Trophoblast cell (in vitro differentiated cells and primary cell): ENCODE measurements at regions not wholly inside any gene's neighbourhood (a gene's known extent, or its start where the extent isn't known, plus 50 kb on each side); places are given as distances from the start of the nearest gene placed in this dataset.

Source experiments
- DNase-seq, 2 donors: peaks; one replicate each; pipeline ENCODE4 v3.0.0-alpha.2; 2016
- H2AFZ ChIP-seq: 2 replicates; pipeline ENCODE4 v1.6.1; 2013; ENCODE audit warnings: low read length, moderate library complexity, mild to moderate bottlenecking; ENCODE audit not compliant: insufficient read depth, poor library complexity
- H2AK5ac ChIP-seq: 2 replicates; pipeline ENCODE4 v1.6.1; 2013; ENCODE audit warnings: mild to moderate bottlenecking, low read length
- H2BK120ac ChIP-seq: 2 replicates; pipeline ENCODE4 v1.6.1; 2013; ENCODE audit warnings: low read length, mild to moderate bottlenecking, moderate library complexity; ENCODE audit not compliant: insufficient read depth, poor library complexity
- H2BK12ac ChIP-seq: 2 replicates; pipeline ENCODE4 v1.6.1; 2013; ENCODE audit warnings: mild to moderate bottlenecking, low read length, moderate library complexity
- H2BK5ac ChIP-seq: 2 replicates; pipeline ENCODE4 v1.6.1; 2013; ENCODE audit warnings: low read length, low read depth, moderate library complexity, mild to moderate bottlenecking; ENCODE audit not compliant: poor library complexity
- H3K14ac ChIP-seq: 2 replicates; pipeline ENCODE4 v1.6.1; 2013; ENCODE audit warnings: mild to moderate bottlenecking, low read length
- H3K18ac ChIP-seq: 2 replicates; pipeline ENCODE4 v1.6.1; 2013; ENCODE audit warnings: mild to moderate bottlenecking, low read length
- H3K23ac ChIP-seq: 2 replicates; pipeline ENCODE4 v1.6.1; 2013; ENCODE audit warnings: low read length
- H3K27ac ChIP-seq: 2 replicates; pipeline ENCODE4 v1.5.1; 2013; ENCODE audit warnings: low read depth, mild to moderate bottlenecking, inconsistent platforms, low read length, moderate library complexity
- H3K27me3 ChIP-seq: 2 replicates; pipeline ENCODE4 v1.6.1; 2013; ENCODE audit warnings: inconsistent platforms, mild to moderate bottlenecking, low read length, moderate library complexity; ENCODE audit not compliant: insufficient read depth
- H3K36me3 ChIP-seq, 2 experiments: 1 replicate in 1 of 2; 2 replicates in 1 of 2; pipeline ENCODE4 v1.6.1; 2013; ENCODE audit warnings: low read length in 2 of 2, mild to moderate bottlenecking in 2 of 2, moderate library complexity in 1 of 2; ENCODE audit not compliant: insufficient read depth in 2 of 2, control insufficient read depth in 1 of 2
- H3K4ac ChIP-seq: 2 replicates; pipeline ENCODE4 v1.6.1; 2013; ENCODE audit warnings: low read depth, mild to moderate bottlenecking, low read length, moderate library complexity
- H3K4me1 ChIP-seq, 2 experiments: 1 replicate in 1 of 2; 2 replicates in 1 of 2; pipeline ENCODE4 v1.6.1; 2013; ENCODE audit warnings: low read length in 2 of 2, mild to moderate bottlenecking in 2 of 2, moderate library complexity in 1 of 2; ENCODE audit not compliant: insufficient read depth in 2 of 2, control insufficient read depth in 1 of 2
- H3K4me2 ChIP-seq: 2 replicates; pipeline ENCODE4 v1.6.1; 2013; ENCODE audit warnings: inconsistent platforms, mild to moderate bottlenecking, low read length, moderate library complexity
- H3K4me3 ChIP-seq: 2 replicates; pipeline ENCODE4 v1.5.1; 2013; ENCODE audit warnings: mild to moderate bottlenecking, low read depth, low read length, inconsistent platforms
- H3K79me1 ChIP-seq: one replicate; pipeline ENCODE4 v1.6.1; 2013; ENCODE audit warnings: low read length
- H3K79me2 ChIP-seq: 2 replicates; pipeline ENCODE4 v1.6.1; 2013; ENCODE audit warnings: low read length, mild to moderate bottlenecking; ENCODE audit not compliant: control insufficient read depth, insufficient read depth, poor library complexity
- H3K9ac ChIP-seq: 2 replicates; pipeline ENCODE4 v1.6.1; 2013; ENCODE audit warnings: mild to moderate bottlenecking, low read length
- H3K9me3 ChIP-seq: 2 replicates; pipeline ENCODE4 v1.6.1; 2013; ENCODE audit warnings: low read depth, mild to moderate bottlenecking, control low read depth, inconsistent platforms, low read length; ENCODE audit not compliant: insufficient read depth
- H4K12ac ChIP-seq: 2 replicates; pipeline ENCODE4 v1.6.1; 2013; ENCODE audit warnings: low read depth, mild to moderate bottlenecking, low read length, moderate library complexity
- H4K8ac ChIP-seq: 2 replicates; pipeline ENCODE4 v1.6.1; 2013; ENCODE audit warnings: low read depth, mild to moderate bottlenecking, low read length, moderate library complexity
- H4K91ac ChIP-seq: one replicate; pipeline ENCODE4 v1.6.1; 2013; ENCODE audit warnings: low read depth, mild to moderate bottlenecking, low read length, moderate library complexity
- WGBS: extraction: QIAGEN DNeasy Blood & Tissue Kit; methylation state at CpG from one replicate; pipeline ENCODE4 v1.1.7; 2013; ENCODE audit warnings: missing lambda C conversion rate; ENCODE audit not compliant: insufficient read length, insufficient coverage; ENCODE audit errors: extremely low coverage; 5-methylcytosine and 5-hydroxymethylcytosine counted together

GRCh38 chr2:129438501-129439057 lies 540.9 kb upstream of the RAB6C start:
- no CpG with 5 or more reads among the region's 13 CpGs for WGBS

GRCh38 chr2:129439406-129440302 lies 539.8 kb upstream of the RAB6C start:
- Histone ChIP-seq H3K14ac (no peak overlapping the region), H3K4ac (no peak overlapping the region), H2AK5ac (no peak overlapping the region), H3K4me1 (no peaks in the 10 kb centered on the region), H3K36me3 (no peaks in the 10 kb centered on the region), H3K27ac (no peak overlapping the region), H4K12ac (no peak overlapping the region), H2BK12ac (no peak overlapping the region), H2AFZ (no peak overlapping the region), H3K27me3 (no peaks in the 10 kb centered on the region), H3K9ac (no peak overlapping the region), H2BK120ac (no peak overlapping the region), H2BK5ac (no peak overlapping the region), H3K4me3 (no peak overlapping the region), H4K91ac (no peak overlapping the region), H3K79me1 (no peaks in the 10 kb centered on the region), H3K18ac (no peak overlapping the region), H3K4me2 (no peak overlapping the region), H4K8ac (no peak overlapping the region), H3K9me3 (peaks cover 1% of the 10 kb centered on the region), H3K79me2 (no peaks in the 10 kb centered on the region), H3K23ac (no peak overlapping the region)
- WGBS: no CpG with 5 or more reads among the region's 13 CpGs
- no peak for DNase-seq

More at GRCh38 chr2:129438501-129439057, 540.9 kb upstream of the RAB6C start:
- Histone ChIP-seq H2BK120ac (no peak overlapping the region), H3K18ac (no peak overlapping the region), H2BK5ac (no peak overlapping the region), H3K4me1 (no peaks in the 10 kb centered on the region), H2BK12ac (no peak overlapping the region), H4K91ac (no peak overlapping the region), H2AK5ac (no peak overlapping the region), H3K4me2 (no peak overlapping the region), H3K4ac (no peak overlapping the region), H3K79me1 (no peaks in the 10 kb centered on the region), H3K4me3 (no peak overlapping the region), H3K27me3 (no peaks in the 10 kb centered on the region), H3K23ac (no peak overlapping the region), H3K9ac (no peak overlapping the region), H3K36me3 (no peaks in the 10 kb centered on the region), H3K79me2 (no peaks in the 10 kb centered on the region), H4K12ac (no peak overlapping the region), H3K27ac (no peak overlapping the region), H3K9me3 (peaks cover 1% of the 10 kb centered on the region), H3K14ac (no peak overlapping the region), H2AFZ (no peak overlapping the region), H4K8ac (no peak overlapping the region)
- DNase-seq: no peak

DNA sequence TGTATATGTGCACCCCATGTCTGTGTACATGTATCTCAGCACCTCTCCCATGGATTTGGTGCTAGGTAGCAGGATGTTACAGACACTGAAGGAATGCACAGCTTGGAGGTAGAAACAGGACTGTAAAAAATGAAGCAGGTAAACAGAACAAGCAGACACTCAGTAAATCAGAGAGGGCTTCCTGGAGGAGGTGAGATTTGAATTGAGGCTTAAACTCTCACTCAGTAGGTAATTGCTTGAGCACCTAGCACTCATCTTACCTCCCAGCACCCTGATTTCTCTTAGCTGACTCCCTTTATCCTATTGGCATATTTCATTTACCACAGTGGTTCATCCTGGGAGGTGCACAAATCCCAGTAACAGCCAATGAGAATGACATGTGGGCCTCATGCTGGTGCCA lies 537.9 kb upstream of the RAB6C start:
- H3K9me3 ChIP-seq: peaks cover 1% of the 10 kb centered on the region
- H3K79me2 ChIP-seq: no peaks in the 10 kb centered on the region
- no peak overlapping the region for H2AK5ac ChIP-seq
- no peaks in the 10 kb centered on the region for H3K27me3 ChIP-seq
- no peak overlapping the region for H3K9ac ChIP-seq
- H4K8ac ChIP-seq: no peak overlapping the region
- H3K14ac ChIP-seq: no peak overlapping the region
- no peaks in the 10 kb centered on the region for H3K79me1 ChIP-seq
- H2BK12ac ChIP-seq: no peak overlapping the region
- no peak overlapping the region for H2BK120ac ChIP-seq
- no peak overlapping the region for H3K23ac ChIP-seq
- no peak for DNase-seq
- no peak overlapping the region for H3K27ac ChIP-seq
- H3K4ac ChIP-seq: no peak overlapping the region
- H3K36me3 ChIP-seq: no peaks in the 10 kb centered on the region
- H3K4me2 ChIP-seq: no peak overlapping the region
- H3K4me1 ChIP-seq: no peaks in the 10 kb centered on the region
- no peak overlapping the region for H3K4me3 ChIP-seq
- no peak overlapping the region for H4K91ac ChIP-seq
- H3K18ac ChIP-seq: no peak overlapping the region
- H2AFZ ChIP-seq: no peak overlapping the region
- no peak overlapping the region for H2BK5ac ChIP-seq
- no peak overlapping the region for H4K12ac ChIP-seq

- no peak overlapping the region for H3K14ac ChIP-seq
- H3K23ac ChIP-seq: no peak overlapping the region
- no peak overlapping the region for H4K8ac ChIP-seq
- H3K4me1 ChIP-seq: no peaks in the 10 kb centered on the region
- H3K27ac ChIP-seq: no peak overlapping the region
- no peak for DNase-seq
- no peaks in the 10 kb centered on the region for H3K79me2 ChIP-seq
- no peak overlapping the region for H2AK5ac ChIP-seq
- H3K9me3 ChIP-seq: peaks cover 1% of the 10 kb centered on the region
- H4K12ac ChIP-seq: no peak overlapping the region
- no peaks in the 10 kb centered on the region for H3K27me3 ChIP-seq
- H3K4me3 ChIP-seq: no peak overlapping the region
- H3K4me2 ChIP-seq: no peak overlapping the region
- WGBS: no CpG with 5 or more reads among the region's 5 CpGs
- no peak overlapping the region for H2BK12ac ChIP-seq
- H3K36me3 ChIP-seq: no peaks in the 10 kb centered on the region
- no peak overlapping the region for H3K4ac ChIP-seq
- H4K91ac ChIP-seq: no peak overlapping the region
- no peaks in the 10 kb centered on the region for H3K79me1 ChIP-seq
- H3K9ac ChIP-seq: no peak overlapping the region
- no peak overlapping the region for H2BK120ac ChIP-seq
- no peak overlapping the region for H2BK5ac ChIP-seq
- H2AFZ ChIP-seq: no peak overlapping the region
- H3K18ac ChIP-seq: no peak overlapping the region
Measured at GRCh38 chr2:129443235-129443864, 536.1 kb upstream of the RAB6C start.
